ENCODE measurements at regions not wholly inside any gene's neighbourhood (a gene's known extent, or its start where the extent isn't known, plus 50 kb on each side); places are given as distances from the start of the nearest gene placed in this dataset.
"Not testable (repeated sequence)": the region's sequence is repeated elsewhere in the genome, so short reads cannot be mapped to it uniquely, and the experiment has no call there.

DNA sequence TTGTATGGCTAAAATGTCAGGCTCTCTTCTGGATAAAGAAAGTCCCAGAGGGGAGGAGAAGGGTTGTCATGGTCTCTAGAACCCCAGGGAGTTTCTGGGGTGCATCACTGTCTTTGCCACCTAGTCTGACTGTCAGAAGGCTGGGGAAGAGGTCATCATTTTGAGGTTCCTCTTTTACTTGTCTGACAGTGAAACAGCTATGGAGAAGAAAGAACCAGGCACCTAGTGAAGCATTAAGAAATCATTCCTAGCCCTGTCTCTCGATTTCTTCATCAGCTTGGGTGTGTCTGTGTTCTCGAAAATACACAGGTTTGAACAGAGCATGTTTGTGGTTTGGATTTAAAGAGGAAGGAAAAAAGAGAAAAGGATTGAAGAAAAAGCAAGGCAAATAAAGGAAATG is 158.7 kb upstream of the LRIG3 start:
- DNase-seq, result no peak

- no peak for DNase-seq
These were observed 157.5 kb upstream of the LRIG3 start for GRCh38 chr12:59077575-59078426.

DNA sequence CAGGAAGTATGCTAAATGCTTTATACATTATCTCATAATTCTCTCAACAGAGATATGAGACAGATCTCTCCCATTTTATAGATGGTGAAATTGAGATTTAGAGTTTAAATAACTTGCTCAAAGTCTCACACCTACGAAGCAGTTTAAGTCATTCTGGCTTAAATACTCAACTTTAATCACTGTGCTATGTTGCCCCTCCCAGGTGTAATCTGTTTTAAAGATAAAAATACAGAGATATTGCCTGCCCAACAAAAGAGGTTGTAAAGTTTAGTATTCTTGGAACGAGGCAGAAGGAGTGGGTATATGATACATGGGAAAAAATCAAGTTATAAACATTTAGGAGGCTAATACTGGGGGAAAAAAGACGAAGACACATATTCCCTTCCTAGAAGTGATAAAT is 156.8 kb upstream of the LRIG3 start:
- no peak for DNase-seq

GRCh38 chr12:59076622-59077021 is 156.3 kb upstream of the LRIG3 start:
- no peak for DNase-seq

- DNase-seq, result no peak
These were observed 155.7 kb upstream of the LRIG3 start for GRCh38 chr12:59075968-59076490.

DNA sequence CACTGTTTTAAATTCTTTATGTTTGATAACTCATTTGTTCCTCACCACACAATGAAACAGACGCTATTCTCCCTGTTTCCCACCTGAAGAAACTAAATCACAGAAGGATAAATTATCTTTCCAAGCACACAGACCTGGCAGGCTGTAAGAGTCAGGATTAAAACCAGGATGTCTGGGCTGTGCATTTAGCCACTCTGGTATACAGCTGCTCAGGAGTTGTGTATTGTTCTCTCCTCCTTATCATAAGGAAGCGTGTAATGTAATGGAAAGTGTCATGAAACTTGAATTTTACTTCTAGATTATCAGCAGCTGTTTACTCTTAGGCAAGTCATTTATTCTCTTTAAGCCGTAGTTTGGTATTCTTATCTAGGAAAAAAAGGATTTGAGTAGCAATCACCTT is 154.8 kb upstream of the LRIG3 start:
- DNase-seq, result no peak

- no peak for DNase-seq
These were observed 150.1 kb upstream of the LRIG3 start for GRCh38 chr12:59070322-59070933.

DNA sequence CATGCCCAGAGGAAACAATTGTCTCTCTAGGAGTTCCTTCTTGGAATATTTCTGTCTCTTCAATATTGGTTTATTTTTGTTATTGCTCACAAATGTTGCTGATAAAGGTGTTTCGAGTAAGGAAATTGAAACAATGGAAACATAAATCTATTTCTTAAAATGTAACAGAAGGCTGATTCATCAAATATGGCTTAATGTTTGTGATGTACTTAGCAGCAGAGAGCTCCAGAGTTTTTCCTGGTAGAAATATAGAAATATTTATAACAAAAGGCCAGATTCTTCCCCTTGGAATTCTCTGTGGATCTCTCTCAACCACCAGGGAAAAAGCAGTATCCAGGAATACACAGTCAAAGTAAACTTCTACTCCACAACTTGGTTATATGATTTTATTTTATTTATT is 149.2 kb upstream of the LRIG3 start:
- no peak for DNase-seq

GRCh38 chr12:59068436-59068835 is 148.1 kb upstream of the LRIG3 start:
- no peak for DNase-seq

DNA sequence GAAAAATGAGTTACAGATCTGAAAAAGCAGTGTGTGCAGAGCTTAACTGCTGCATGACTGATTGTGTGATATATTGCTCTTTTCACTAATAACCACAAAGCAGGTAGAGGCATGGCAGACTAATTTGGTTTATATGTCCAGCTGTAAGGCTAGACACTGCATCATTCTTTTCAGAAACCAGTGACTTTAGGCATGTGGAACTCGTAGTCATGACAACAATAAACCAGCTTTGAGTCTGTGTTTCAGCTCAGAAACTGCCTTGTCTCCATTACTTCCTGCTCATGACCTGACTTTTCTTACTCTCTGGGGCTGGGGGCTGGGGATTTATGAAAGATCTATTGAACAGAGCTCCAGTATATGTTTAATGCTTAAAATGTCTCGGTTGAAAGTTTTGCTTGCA is 146.8 kb upstream of the LRIG3 start:
- DNase-seq, result peak; percentile 74

- DNase-seq, result no peak
These were observed 146.1 kb upstream of the LRIG3 start for GRCh38 chr12:59066445-59066844.

DNA sequence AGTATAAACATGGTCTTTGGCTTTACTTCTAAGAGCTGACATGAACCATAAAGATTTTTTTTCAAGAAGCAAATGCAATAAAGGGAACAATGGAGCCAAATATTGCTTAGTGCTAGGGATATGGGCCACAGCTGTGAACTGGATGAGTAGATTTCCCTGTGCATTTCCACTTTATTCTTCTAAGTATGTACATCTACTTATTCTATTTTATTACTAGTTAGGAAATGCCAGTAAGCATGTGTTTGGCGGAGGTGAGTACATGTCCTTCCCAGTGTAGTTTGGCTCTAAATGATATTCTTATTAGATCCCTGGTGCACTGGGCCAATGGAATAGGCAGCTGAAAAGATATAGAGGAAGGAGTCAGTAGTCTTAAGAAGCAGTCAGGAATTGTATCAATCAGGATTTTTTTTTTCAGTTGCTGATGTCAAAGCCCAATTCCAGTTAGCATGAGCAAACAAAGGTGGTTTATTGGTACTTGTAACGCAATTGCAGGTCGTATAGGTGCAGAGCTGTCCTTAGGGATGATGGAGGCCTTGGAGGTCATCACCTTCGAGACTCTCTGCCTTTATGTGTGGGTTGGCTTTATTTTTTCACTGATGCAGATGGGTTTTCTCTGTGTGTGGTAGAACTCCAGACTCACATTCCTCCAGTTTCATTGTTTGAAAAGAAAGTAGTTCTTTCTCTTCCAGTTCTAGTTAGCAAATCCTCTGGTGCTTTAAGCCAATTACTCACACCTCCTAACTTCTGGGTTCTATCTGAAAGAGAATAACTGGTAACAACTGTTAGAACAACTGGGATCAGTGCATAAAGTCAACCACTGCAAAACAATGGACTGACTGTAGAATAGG is 139.0 kb upstream of the LRIG3 start:
- DNase-seq, result no peak

- no peak for DNase-seq
These were observed 136.7 kb upstream of the LRIG3 start for GRCh38 chr12:59056966-59057365.

GRCh38 chr12:59055204-59055860 is 135.0 kb upstream of the LRIG3 start:
- no peak for DNase-seq

GRCh38 chr12:59053266-59053899 is 133.1 kb upstream of the LRIG3 start:
- not testable (repeated sequence) for DNase-seq

DNA sequence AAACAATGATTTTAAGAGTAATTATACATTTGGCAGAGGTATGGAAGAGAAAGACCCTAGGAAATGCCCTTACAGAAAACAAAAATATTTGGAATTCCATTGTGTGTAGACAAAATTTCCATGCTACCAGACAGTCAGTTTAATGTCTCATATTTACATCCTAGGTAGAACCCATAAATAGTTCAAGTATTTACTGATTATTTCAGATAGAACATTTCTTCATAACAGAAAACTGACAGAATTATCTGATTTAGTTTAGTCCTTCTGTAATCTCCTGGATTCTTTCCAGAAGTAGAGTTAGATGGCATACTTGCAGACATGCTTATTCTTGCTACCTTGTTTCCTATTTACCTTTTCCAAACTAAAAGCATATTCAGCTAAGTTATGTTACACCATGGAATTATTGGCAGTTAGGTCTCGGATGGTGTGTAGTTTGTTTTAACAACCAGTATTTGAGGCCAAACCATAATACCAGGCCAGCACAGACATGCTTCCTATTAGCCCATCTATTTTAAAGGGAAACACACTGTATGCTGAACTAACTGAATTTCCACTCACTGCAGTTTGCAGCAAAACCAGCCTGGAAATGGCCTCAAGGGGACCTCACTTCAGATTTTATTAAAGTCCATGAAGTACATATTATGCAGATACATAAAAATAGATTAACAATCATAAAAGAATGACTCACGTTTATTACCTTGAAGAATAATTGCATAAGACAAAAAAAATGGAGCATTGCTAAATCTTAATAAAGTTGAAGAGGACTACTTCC is 126.6 kb upstream of the LRIG3 start:
- no peak for DNase-seq

- no peak for DNase-seq
These were observed 124.5 kb upstream of the LRIG3 start for GRCh38 chr12:59044791-59045190.

GRCh38 chr12:59041241-59042121 is 121.2 kb upstream of the LRIG3 start:
- DNase-seq, result no peak

GRCh38 chr12:59040656-59041055 is 120.4 kb upstream of the LRIG3 start:
- peak; percentile 93 for DNase-seq

DNA sequence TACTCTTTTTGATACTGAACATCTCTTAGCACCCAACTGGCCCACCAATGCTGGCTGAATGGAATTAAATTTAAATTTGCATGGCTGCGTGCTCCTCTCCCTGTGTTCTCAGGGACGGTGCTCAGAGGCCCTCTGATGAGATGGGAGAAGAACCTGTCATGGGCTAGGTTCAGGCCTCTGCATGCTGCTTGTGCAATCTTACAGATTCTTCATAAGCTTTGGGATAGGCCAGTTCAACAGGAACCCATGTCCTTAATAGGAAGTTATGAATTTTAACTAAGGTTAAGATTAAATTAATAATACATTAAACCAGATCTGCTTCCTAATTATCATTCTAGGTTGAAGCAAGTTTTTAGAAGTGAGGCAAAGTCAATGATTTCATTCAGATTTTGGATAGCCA is 119.7 kb upstream of the LRIG3 start:
- DNase-seq, result no peak

DNA sequence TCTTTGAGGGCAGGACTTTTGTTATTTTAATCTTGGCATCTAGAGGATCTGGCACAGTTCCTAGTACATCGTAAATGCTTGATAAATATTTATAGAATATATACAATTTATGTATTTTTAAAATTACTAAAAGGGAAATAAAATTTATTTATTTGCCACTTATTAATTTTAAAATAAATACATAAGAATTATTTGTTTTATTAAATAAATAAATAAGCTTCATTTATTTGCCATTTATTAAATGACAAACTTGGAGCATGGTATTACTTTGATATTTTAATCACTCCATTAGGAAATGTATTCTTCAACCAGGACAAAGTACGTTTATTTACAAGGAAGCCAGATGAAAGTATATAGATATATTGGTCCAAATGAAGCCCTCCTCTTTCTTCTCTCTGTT is 118.7 kb upstream of the LRIG3 start:
- DNase-seq, result no peak
